GM18507 (cell line): ENCODE measurements at regions not wholly inside any gene's neighbourhood (a gene's known extent, or its start where the extent isn't known, plus 50 kb on each side); places are given as distances from the start of the nearest gene placed in this dataset.

Source experiments
- DNase-seq: peaks from one replicate; pipeline ENCODE4 v3.0.0; 2011; ENCODE audit warnings: low read depth; ENCODE audit not compliant: insufficient read length; ENCODE audit errors: extremely low spot score
- FAIRE-seq: peaks from 2 replicates; lab custom pipeline; 2011; peaks lifted over from hg19 to GRCh38; lab: Jason Lieb, UNC

DNA sequence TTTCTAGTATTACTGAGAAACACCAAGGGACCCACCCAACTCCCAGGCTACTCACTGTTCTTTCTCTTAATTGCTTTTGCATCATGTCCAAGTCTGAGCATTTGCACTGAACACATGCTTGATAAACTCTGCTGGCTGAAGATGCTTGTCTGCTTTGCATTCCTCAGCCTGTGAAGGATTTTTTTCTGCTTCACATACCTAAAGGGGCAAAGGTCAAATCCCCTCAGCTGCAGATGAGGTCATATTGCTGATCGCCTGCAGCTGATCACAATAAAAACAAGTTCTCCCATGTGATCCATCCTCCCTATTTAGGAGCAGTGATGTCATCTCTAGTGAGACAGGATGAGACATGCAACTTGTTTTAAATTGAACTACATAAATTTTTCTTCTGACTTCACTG lies 84.6 kb upstream of the DCBLD2 start:
- FAIRE-seq (no peak), DNase-seq (no peak)

DNA sequence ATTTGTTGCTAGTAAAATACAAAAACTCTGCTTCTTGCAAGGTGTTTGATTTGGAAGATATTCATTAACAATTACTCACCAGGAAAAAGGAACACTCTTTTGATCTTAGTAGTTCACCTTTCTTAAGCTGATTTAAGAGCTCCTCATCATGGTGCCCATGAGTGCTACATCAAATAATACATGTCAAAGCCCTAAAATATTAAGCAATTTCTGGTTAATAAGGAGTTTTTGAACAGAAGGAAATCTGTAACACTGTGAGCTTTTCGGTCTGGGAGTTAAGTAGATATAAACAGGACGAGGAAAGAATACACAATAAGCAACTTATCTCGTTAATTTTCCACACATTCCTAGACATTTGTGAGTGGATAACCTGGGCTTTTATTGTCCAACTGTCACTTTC lies 83.9 kb upstream of the DCBLD2 start:
- FAIRE-seq = no peak

DNA sequence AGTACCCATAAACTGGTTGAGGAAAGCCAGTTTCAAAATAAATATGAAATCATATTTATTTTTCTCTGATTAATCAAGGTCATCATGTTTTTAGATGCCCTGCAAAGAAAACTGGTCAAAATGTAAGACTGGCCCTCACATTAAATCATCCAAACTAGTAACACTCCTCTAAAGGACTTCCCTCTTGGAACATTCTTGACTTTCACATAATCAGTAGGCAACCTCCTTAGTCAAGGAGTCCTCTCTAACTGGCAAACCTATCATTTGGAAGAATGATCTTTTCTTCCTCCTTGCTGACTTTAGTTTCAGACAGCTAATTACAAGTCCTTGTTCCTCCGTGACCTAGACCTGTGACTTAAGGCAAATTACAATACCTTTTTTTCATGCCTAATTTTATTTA lies 82.5 kb upstream of the DCBLD2 start:
- DNase-seq (no peak), FAIRE-seq (no peak)

More for the DNA sequence above, 83.9 kb upstream of the DCBLD2 start:
- no peak for DNase-seq

DNA sequence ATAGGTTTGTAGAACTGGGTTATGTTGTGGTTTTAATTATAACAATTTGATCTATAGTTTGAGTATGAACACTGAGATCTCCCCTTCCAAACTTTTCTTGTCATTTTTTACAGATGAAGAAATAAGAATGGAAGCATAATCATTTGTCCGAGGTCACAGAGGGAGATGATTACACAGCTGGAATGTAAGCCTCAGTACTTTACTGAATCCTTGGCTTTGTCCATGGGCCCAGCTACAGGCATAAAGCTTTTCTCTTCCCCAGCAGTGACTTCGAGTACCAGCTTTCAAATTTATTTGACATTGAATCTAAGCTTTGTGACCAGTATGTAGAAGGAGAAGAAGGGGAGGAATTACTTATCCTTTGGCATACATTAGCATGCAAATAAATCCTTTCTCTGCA lies 80.9 kb upstream of the DCBLD2 start:
- no peak for DNase-seq
- FAIRE-seq = no peak

DNA sequence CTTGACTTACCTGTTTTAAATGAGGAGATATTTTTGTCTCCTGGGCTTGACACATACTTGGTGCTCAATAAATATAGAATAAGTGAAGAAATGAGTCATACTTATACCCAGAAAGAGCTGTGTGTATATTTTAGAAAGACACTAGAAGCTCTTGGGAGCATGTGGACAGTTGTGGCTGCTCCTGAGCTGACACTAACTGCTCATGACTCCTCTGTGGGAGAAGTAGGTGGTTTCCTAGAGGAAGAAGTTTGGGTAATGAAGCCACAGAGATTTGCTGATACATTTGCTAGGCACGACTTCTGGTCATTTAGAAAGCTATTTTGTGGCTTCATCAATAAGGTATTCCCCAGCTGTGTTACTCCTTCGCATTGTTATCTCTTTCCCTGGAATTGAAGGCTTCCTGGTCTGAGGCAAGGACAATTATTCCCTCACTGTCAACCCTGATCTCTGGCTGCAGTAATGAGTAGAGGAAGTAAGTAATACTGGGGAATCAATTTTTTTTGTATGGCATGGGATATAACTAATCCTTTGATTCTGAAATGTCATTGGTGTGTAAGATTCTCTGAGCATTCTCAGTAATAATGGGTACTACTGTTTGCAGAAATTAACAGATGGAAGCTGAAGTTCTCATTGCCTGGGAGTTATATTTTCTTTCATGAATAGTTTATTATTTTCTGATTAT lies 79.6 kb upstream of the DCBLD2 start:
- DNase-seq (no peak), FAIRE-seq (peak; percentile 69)

DNA sequence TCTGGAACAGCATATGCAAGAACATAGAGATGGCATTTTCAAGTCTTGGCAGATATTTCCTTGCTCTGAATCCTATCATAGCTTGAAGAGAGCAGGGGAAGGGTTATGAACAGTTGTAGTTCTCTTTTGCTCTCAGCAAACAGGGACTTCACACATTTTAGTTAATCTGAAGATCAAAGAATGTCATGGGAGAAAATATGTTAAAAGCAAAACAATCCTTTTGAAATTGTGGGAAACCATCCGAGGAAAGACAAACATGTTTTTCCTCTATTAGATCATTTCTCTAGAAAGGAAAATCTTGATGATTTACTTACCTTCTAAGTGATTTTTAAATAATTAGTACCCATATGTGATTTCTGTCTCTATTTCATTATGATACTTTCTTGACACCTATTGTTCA lies 77.8 kb upstream of the DCBLD2 start:
- no peak for DNase-seq
- FAIRE-seq = no peak

DNA sequence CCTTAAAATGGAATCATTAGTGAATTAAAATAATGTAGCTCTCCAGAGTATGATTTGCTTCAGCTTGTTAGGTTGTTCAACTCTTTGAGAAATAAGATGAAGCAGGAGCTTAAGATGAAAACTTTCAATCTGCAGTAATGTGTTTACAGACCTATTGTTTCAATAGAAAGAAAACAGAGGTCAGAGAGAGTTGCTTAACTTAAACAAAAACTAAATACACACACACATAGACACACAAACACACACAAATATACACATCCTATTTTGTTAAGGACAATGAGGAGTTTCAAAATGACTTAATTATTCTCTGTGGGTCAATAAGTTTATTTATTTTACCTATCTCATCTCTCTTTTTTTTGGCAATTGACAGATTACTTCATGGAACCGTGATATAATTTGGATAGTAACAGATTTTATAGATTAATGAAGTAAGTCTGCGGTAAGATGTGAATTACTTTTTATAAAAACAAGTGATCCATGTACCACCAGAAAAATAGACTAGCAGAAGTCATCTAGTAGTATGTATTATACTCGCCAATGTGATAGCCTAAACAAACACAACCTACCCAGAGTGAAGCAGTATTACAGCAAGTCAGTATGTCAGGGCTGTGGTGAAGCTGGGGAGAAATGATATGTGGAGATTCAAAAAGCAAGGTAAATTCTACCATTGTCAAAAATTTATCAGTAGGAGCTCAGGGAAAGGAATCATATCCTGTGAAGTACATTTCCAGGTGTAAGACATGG lies 76.7 kb upstream of the DCBLD2 start:
- FAIRE-seq (no peak), DNase-seq (no peak)

DNA sequence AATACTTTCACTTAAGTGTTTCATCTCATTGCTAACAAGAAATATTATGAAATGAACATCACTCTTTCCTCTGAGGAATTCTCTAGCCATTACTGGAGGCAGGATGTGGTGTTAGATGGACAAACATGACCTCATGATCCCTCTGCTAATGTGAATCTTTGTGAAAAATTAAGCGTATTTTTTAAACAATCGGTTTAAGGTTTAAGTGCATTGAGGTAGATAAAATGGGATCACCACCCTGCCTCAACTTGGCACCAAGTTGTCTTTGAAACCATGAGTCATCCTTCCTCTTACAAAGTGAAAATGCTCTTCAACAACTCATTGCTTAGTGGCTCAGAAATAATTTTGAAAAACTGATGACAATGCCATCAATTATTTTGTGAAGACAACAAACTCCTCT lies 76.0 kb upstream of the DCBLD2 start:
- no peak for DNase-seq
- peak; percentile 61 for FAIRE-seq

DNA sequence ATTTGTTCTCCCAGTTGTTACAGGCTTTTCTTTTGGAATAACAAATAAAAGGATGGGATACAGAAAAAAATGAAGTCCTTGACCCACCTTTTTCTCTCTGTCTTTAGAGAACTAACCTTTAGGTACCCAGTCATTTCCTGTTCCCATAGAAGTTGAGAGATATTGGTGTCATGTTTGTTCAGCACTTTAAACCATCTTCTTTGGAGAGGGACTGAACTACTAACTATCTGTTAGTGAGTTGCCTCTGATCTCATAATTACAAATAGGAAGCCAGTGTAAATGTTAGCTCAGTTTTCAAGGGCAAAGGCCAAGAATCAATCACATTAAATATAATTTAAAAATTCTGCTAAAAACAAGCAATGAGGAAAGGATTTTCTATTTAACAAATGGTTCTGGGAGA lies 72.9 kb upstream of the DCBLD2 start:
- FAIRE-seq (no peak), DNase-seq (no peak)

DNA sequence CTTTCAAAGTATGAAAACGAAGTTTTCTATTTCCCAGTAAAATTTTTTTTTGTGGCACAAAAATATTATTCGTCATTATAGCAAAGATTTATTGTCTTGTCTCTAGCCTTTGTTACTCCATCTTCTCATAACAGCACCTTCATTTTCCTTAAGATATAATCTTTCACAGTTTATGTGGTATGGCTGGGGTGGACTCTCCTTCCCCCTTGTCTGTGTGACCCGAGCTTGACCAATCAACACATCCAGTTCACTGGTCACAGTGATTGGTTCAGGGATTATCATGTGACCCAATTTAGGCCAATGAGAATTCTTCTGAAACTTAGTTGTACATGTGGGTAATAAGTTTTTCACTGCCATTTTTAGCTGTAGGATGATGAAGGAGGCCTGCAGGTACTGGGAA lies 71.2 kb upstream of the DCBLD2 start:
- no peak for DNase-seq
- no peak for FAIRE-seq

DNA sequence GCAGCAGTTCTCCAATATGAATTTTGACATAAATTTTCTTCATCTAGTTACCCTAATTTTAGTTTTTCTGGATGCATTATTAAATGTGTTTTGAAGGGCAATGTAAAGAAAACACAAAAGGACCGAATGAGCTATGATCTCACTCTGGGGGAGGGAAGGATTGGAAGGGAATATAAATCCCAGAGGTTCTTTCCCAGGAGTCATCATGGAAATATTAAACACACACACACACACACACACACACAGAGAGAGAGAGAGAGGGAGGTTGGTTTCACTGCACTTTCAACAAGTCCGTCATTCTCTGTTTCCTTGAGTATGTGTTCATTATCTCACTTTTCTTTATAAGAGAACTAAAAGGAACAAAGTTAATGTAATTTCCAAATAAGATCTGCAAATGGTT lies 70.7 kb upstream of the DCBLD2 start:
- DNase-seq (no peak), FAIRE-seq (no peak)

DNA sequence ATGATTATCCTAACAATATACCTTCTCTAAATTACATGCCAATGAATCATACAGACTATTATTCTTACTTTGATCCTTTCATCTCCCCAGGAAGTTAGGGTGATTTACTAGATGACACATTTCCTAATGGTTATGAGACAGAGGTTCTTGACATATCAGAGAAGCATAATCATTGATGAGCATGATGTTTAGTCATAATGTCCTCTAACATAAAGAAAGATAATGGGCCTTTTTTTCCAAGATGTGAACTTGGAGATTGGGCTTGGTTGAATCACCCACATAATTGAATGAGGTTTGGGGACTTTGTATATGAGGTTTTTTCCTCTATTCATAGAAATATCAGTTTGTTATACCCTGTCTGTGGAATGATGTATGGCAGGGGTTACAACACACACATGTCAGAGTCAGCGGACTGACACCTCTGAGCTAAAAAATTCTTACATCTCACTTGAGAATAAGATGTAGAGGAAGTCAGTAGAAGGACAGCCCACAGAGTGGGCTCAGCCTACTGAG lies 69.7 kb upstream of the DCBLD2 start:
- no peak for FAIRE-seq
- no peak for DNase-seq

DNA sequence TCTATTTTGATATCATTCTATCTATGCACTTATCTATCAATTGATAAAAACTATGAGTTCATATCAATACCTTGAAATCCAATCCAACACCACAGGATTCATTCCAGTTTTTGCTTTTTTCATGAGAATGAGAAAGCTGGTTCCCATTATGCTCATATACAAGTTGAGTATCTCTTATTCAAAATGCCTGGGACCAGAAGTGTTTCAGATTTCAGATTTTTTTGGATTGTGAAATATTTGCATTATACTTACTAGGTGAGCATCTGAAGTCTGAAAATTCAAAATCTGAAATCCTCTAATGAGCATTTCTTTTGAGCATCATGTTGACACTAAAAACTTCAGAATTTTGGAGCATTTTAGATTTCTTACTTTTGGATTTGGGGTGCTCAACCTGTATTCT lies 67.8 kb upstream of the DCBLD2 start:
- DNase-seq (no peak), FAIRE-seq (no peak)

DNA sequence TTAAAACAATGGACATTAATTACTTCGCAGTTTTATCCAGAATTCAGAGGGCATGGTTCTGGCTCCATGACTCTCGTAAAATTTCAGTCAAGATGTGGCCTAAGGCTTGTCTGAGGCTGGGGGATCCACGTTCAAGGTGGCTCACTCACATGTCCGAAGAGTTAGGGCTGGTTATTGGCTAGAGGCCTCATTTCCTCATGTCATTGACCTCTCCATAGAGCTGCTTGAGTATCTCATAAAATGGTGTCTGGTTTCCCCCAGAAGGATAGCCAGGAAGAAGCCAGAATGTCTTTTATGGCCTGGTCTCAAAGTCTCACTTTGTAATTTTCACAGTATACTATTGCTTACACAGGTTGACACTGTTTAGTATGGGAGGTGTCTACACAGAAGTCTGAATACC lies 67.3 kb upstream of the DCBLD2 start:
- DNase-seq = no peak
- FAIRE-seq = no peak

DNA sequence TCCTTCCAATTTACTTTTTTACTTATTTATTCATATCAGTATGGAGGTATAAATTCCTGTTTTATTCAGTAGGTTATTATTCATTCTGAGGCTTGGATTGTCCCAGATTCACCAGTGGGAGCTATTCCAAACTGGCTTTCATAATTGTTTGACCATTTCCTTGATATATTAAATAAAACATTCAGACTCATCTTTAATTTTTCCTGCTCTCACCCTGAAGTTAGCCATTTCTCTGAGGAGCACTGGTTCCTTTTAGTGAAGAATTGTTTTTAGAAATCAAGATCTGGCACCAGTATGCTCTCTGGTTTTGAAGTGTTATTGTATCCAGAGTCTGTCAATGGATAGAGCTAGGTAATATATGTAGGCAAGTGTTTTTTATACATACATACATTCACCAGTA lies 66.9 kb upstream of the DCBLD2 start:
- FAIRE-seq (no peak), DNase-seq (no peak)

DNA sequence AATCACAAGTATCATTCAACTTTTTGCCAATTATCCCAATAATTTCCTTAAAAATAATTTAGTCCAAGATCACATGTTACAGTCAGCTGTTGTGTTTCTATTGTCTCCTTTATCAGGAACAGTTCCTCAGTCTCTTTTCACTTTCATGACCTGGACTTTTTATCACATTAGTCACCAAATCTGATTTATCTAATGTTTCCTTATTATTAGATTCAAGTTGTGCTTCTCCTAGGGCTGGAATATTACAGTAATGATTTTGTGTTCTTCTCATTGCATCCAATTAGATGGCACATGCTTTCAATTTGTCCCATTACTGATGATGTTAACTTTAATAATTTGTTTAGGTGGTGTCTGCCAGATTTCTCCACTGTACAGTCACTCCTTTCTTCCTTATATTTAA lies 66.3 kb upstream of the DCBLD2 start:
- no peak for DNase-seq
- no peak for FAIRE-seq

DNA sequence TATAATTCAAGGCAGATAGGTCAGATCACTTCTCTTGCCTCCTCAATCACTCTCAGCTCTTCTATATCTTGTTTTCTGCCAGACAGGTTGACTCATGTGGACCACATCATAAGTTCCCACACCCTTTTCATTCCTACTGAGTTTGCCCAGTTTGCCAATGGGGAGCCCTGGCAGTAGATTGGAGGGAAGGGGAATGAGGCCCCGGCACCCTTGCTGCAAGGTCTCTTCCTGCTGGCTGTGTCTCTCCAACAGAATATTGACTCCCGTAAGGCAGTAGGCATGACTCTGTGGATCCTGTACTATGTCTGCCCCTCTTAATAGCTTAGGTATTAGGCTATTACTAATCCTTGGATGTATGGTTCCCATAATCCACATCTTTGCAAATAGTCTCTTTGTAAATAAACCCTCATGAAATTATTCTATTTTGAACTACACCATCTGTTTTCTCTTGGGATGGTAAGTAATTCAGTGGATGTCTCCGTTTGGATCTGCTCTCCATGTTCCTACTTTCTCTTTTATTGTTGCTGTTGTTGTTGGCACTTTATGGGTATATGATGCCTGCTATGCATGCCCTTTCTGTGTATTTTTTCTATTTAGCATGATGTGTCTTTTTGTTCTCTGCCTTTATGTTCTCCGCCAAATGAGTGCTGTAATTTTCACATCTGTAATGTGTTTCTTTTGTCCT lies 65.5 kb upstream of the DCBLD2 start:
- DNase-seq = no peak
- FAIRE-seq = no peak

DNA sequence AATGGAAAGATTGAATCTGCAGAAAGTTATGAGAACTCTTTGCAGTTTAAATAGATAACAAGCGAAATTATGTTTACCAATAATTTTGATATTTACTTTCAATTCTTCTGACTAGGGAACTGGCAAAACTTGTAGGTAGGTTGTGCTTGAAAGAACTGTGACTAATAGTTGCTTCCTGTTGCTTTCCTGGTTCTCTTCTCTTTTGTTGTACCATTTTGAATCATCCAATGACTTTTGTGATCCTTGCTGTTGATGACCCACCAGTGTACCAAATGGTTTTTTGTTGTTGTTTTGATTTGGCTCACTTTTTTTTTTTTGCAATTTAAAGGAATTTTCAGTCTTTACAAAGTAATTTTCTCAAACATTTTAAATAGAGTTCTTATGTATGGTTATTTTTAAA lies 64.9 kb upstream of the DCBLD2 start:
- DNase-seq (no peak), FAIRE-seq (no peak)

DNA sequence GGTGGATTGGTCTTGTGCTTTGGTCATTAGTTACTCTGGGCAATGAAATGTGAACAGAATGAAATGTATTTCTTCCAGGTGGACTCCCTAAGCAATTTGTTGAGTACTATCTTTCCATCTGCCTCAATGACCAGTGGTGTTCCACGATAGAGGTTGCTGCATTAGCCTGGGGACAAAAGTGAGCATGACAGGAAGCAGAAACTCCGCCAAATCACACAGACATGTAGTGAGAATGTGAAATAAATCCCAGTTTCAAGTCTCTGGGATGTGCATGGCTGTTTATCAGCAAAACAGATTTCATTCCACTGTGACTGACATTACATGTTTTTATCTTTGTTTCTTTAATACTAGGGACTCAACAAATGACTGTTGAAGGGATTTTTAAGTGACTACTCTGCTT lies 63.3 kb upstream of the DCBLD2 start:
- no peak for FAIRE-seq
- DNase-seq = no peak

DNA sequence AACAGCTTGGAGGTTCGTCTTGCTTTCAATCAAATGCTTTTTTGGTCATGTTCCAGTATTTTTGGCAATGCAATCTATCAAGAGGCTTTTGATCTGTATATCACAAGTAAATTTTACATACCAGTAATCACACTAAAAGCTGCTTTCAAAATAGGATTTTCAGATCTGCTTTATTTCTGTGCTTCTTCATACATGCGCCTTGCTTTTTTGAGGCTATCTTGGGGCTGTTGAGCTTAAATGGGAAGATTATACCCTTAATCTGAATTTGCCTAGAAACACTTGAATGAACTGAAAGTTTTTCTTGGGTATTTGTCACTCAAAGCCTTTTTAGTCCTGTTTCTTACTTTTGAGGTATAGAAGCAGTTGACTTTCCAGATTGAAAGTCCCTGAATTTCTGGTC lies 62.1 kb upstream of the DCBLD2 start:
- no peak for DNase-seq
- FAIRE-seq = no peak

DNA sequence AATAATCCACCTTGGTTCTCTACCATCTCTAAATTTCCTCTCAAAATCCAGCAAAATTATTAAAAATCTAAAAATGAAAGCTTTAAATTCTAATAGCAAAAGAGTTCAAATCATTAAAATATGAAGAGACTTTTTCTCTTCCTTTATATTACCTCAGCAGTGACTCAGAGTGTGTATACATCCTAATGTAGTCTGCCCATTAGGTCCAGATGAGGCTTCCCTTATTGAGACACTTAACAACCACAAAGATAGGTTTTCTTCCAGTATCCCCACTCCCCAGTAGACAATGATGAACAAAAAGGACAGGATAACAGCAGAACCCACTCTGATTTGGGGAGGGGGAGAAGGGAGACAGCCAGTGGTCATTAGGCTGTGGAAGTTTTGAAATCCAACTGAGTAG lies 61.5 kb upstream of the DCBLD2 start:
- DNase-seq (no peak), FAIRE-seq (no peak)
